Endothelial cell of umbilical vein (primary cell): ENCODE measurements at regions not wholly inside any gene's neighbourhood (a gene's known extent, or its start where the extent isn't known, plus 50 kb on each side); places are given as distances from the start of the nearest gene placed in this dataset.

Experiments used
- BruUV-seq: library from RNA; stranded (reverse); fragments of 400-500 nt; replicated peaks from 2 replicates; lab custom pipeline; 2021; lab: Mats Ljungman, UMichigan
- CTCF ChIA-PET: fragments of 300-600, 350-600 bp; sonication (Branson Sonifier 250); formaldehyde crosslinking; loops from one replicate; lab custom pipeline; 2021; ENCODE audit warnings: antibody characterized with exemption, inconsistent platforms; lab: Charles Lee
- POLR2A ChIA-PET: fragments of 300-600, 350-600 bp; sonication (Branson Sonifier 250); formaldehyde crosslinking; loops from one replicate; lab custom pipeline; 2021; ENCODE audit warnings: antibody characterized with exemption, inconsistent platforms; lab: Charles Lee
- DNase-seq: peaks from one replicate; pipeline ENCODE4 v3.0.0-alpha.2; 2011; ENCODE audit warnings: low read depth, low spot score
- FAIRE-seq: peaks from 2 replicates; lab custom pipeline; 2011; peaks lifted over from hg19 to GRCh38; lab: Jason Lieb, UNC
- H2AFZ ChIP-seq: 2 replicates; pipeline ENCODE4 v1.6.0; 2012; ENCODE audit warnings: low read depth, low read length, control low read depth, inconsistent platforms
- H3K27ac ChIP-seq: 2 replicates; pipeline ENCODE4 v1.5.1; 2011; ENCODE audit warnings: low read depth, mild to moderate bottlenecking, control low read depth, low read length, moderate library complexity; ENCODE audit not compliant: insufficient read depth
- H3K27me3 ChIP-seq, 2 experiments: 2 replicates each; pipeline versions ENCODE4 v1.6.0 to v1.6.1; 2011; ENCODE audit warnings: low read length in 2 of 2, mixed read lengths in 1 of 2; ENCODE audit not compliant: control insufficient read depth in 2 of 2, insufficient read depth in 2 of 2
- H3K36me3 ChIP-seq, 2 experiments: 2 replicates in 1 of 2; 3 replicates in 1 of 2; pipeline ENCODE4 v1.5.1; 2011; ENCODE audit warnings: low read length in 2 of 2, mild to moderate bottlenecking in 1 of 2, moderate library complexity in 1 of 2; ENCODE audit not compliant: control insufficient read depth in 2 of 2, insufficient read depth in 2 of 2; ENCODE audit errors: extremely low read depth in 1 of 2
- H3K4me1 ChIP-seq: 3 replicates; pipeline ENCODE4 v1.5.1; 2011; ENCODE audit warnings: mild to moderate bottlenecking, low read length; ENCODE audit not compliant: control insufficient read depth, insufficient read depth; ENCODE audit errors: extremely low read depth
- H3K4me2 ChIP-seq: 2 replicates; pipeline ENCODE4 v1.6.1; 2011; ENCODE audit warnings: low read length, control low read depth, mixed read lengths; ENCODE audit not compliant: insufficient read depth
- H3K4me3 ChIP-seq, 3 experiments: fragments of 200-600 bp in 1 of 3; sonication (generic), shearing (Covaris generic) in 1 of 3; replicated peaks in 1 of 3; 2 replicates each; pipeline ENCODE4 v1.5.1; 2011 to 2016; ENCODE audit warnings: control low read depth in 3 of 3, low read length in 3 of 3, mild to moderate bottlenecking in 2 of 3, inconsistent platforms in 1 of 3, low read depth in 1 of 3, moderate library complexity in 1 of 3; ENCODE audit not compliant: insufficient read depth in 1 of 3
- H3K79me2 ChIP-seq: 2 replicates; pipeline ENCODE4 v1.6.0; 2012; ENCODE audit warnings: low read length, inconsistent platforms; ENCODE audit not compliant: control insufficient read depth, insufficient read depth
- H3K9ac ChIP-seq: replicated peaks from 2 replicates; pipeline ENCODE3; 2011; ENCODE audit warnings: low read length, control low read depth; ENCODE audit not compliant: insufficient read depth; ENCODE audit errors: extremely low read depth
- H3K9me1 ChIP-seq: replicated peaks from 3 replicates; pipeline ENCODE4 v1.6.0; 2011; ENCODE audit warnings: mild to moderate bottlenecking, low read length; ENCODE audit not compliant: control insufficient read depth, insufficient read depth; ENCODE audit errors: extremely low read depth
- H3K9me3 ChIP-seq: replicated peaks from 2 replicates; pipeline ENCODE4 v1.5.1; 2012; ENCODE audit warnings: low read length, inconsistent platforms; ENCODE audit not compliant: control insufficient read depth, insufficient read depth
- H4K20me1 ChIP-seq: replicated peaks from 2 replicates; pipeline ENCODE3; 2011; ENCODE audit warnings: mild to moderate bottlenecking, low read length; ENCODE audit not compliant: control insufficient read depth, insufficient read depth; ENCODE audit errors: extremely low read depth
- EZH2 ChIP-seq: IDR thresholded peaks from 2 replicates; pipeline ENCODE4 v1.6.1; 2012; ENCODE audit warnings: borderline replicate concordance, low read depth, mild to moderate bottlenecking, moderate library complexity, low read length, inconsistent platforms; ENCODE audit not compliant: severe bottlenecking
- FOS ChIP-seq: IDR thresholded peaks from 2 replicates; pipeline ENCODE4 v1.6.1; 2011; ENCODE audit warnings: mild to moderate bottlenecking, low read length, moderate library complexity, borderline replicate concordance; ENCODE audit not compliant: insufficient read depth
- GATA2 ChIP-seq: IDR thresholded peaks from 2 replicates; pipeline ENCODE4 v1.7.0; 2011; ENCODE audit warnings: low read depth, mild to moderate bottlenecking, moderate library complexity, mixed read lengths, low read length; ENCODE audit not compliant: insufficient read length, insufficient read depth
- JUN ChIP-seq: IDR thresholded peaks from 2 replicates; pipeline ENCODE4 v1.6.1; 2011; ENCODE audit warnings: borderline replicate concordance, low read depth; ENCODE audit not compliant: insufficient read length, insufficient read depth
- MYC ChIP-seq: IDR thresholded peaks from one replicate; pipeline ENCODE4 v1.6.1; 2011; ENCODE audit warnings: mild to moderate bottlenecking, low read depth, low read length
- POLR2A ChIP-seq: IDR thresholded peaks from 2 replicates; pipeline ENCODE4 v1.6.1; 2012; ENCODE audit warnings: low read depth, mild to moderate bottlenecking, control low read depth, low read length
- POLR2AphosphoS5 ChIP-seq: IDR thresholded peaks from 2 replicates; pipeline ENCODE4 v1.6.1; 2012; ENCODE audit warnings: low read depth, mild to moderate bottlenecking, control low read depth, low read length, moderate library complexity; ENCODE audit not compliant: insufficient read depth
- dilution Hi-C: fragments of 300-500 bp; cut with MboI; formaldehyde crosslinking; loops from one replicate; pipeline ENCODE4 v1.15.0; 2019; ENCODE audit warnings: low sequenced_read_pairs; ENCODE audit not compliant: extremely low pct_ligation_motif_present
- intact Hi-C: fragments of 100-400 bp; cut with micrococcal nuclease; formaldehyde crosslinking; loops from one replicate; pipeline ENCODE4 v1.10.0; 2022
- TF ChIP-seq, protein P1 (sequence below): IDR thresholded peaks from 2 replicates; pipeline ENCODE4 v1.6.1; 2011; ENCODE audit not compliant: insufficient read depth, insufficient read length
- TF ChIP-seq, protein P2 (sequence below), 2 donors: IDR thresholded peaks; 1 replicate in 1 of 2; 2 replicates in 1 of 2; pipeline ENCODE4 v1.5.1; 2011; ENCODE audit warnings: low read length in 2 of 2, mild to moderate bottlenecking in 2 of 2, moderate library complexity in 2 of 2, control low read depth in 1 of 2, inconsistent platforms in 1 of 2, low read depth in 1 of 2; ENCODE audit not compliant: insufficient read depth in 1 of 2; ENCODE audit errors: extremely low read depth in 1 of 2

DNA sequence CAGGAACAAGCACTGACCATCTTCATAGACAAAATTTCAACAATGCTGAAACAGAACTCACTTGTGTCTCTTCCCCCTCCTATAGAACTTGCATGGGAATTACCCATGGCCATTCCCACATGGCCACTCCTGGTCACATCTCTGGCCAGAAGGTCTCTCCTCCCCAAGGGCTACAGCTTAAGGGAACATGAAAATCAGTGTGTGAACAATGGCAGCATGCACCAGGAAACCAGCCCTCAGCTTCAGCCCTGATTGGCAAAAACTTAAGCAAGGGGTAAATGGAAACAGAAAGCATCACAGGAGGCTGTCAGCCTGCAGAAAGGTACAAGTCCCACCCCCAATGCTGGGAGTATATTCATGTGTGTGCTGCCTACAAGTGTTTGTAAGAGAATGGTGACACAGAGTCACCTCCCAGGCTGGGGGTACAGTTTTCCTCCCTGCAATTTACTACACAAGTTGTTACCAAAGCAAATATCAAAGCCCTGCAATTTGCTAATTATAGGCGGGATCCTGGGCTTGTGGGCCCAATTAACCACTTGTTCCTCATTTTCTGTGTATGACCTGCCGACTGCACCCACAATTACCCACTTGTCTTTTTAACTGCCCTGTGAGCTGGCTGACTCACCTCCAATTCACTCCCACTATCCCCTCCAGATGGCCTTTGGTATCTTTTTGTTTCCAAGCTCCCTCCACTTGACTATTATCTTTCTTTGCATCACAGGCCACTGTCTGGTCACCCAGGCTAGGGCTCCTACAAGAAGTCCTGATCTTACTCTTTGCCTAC, 84.4 kb upstream of the HES1 start:
- Histone ChIP-seq H3K4me1 (no peaks in the 10 kb centered on the region), H3K27ac (no peak overlapping the region), H3K36me3 (no peaks in the 10 kb centered on the region), H3K9ac (no peak overlapping the region), H2AFZ (no peak overlapping the region), H3K4me3 (no peak overlapping the region), H3K4me2 (no peak overlapping the region), H3K79me2 (no peaks in the 10 kb centered on the region), H3K9me1 (no peaks in the 10 kb centered on the region), H4K20me1 (no peaks in the 10 kb centered on the region), H3K27me3 (no peaks in the 10 kb centered on the region), H3K9me3 (peaks cover 2% of the 10 kb centered on the region)
- CTCF ChIA-PET: interaction anchor here (1.2 kb wide), 1 partner anchor 8 kb away, joined by 4 read pairs; no protein-coding TSS in a partner anchor
- DNase-seq (no peak), FAIRE-seq (no peak)
- dilution Hi-C loops (no loop called here), intact Hi-C loops (no loop called here)
- no TSS peak for BruUV-seq
- POLR2A ChIA-PET: no interaction called here
- TF ChIP-seq FOS: no peak
- TF ChIP-seq GATA2: no peak
- TF ChIP-seq EZH2: no peak
- TF ChIP-seq MYC: no peak
- no peak for TF ChIP-seq JUN
- no peak for TF ChIP-seq POLR2AphosphoS5
- TF ChIP-seq POLR2A: no peak
- TF ChIP-seq, protein P1, sequence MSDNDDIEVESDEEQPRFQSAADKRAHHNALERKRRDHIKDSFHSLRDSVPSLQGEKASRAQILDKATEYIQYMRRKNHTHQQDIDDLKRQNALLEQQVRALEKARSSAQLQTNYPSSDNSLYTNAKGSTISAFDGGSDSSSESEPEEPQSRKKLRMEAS: no peak
- TF ChIP-seq, protein P2, sequence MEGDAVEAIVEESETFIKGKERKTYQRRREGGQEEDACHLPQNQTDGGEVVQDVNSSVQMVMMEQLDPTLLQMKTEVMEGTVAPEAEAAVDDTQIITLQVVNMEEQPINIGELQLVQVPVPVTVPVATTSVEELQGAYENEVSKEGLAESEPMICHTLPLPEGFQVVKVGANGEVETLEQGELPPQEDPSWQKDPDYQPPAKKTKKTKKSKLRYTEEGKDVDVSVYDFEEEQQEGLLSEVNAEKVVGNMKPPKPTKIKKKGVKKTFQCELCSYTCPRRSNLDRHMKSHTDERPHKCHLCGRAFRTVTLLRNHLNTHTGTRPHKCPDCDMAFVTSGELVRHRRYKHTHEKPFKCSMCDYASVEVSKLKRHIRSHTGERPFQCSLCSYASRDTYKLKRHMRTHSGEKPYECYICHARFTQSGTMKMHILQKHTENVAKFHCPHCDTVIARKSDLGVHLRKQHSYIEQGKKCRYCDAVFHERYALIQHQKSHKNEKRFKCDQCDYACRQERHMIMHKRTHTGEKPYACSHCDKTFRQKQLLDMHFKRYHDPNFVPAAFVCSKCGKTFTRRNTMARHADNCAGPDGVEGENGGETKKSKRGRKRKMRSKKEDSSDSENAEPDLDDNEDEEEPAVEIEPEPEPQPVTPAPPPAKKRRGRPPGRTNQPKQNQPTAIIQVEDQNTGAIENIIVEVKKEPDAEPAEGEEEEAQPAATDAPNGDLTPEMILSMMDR (IDR thresholded peaks at IDR 0.05; ENCODE audit: extremely low read depth in 1 of 2, insufficient read depth in 1 of 2, low read depth in 1 of 2, low read length in 2 of 2): no peak
